ENCODE measurements at regions not wholly inside any gene's neighbourhood (a gene's known extent, or its start where the extent isn't known, plus 50 kb on each side); places are given as distances from the start of the nearest gene placed in this dataset.

GRCh38 chr2:238754259-238754658, 93.6 kb upstream of the TWIST2 start:
- Mint-ChIP-seq H3K27me3 (peaks cover 3% of the 10 kb centered on the region), H3K27ac (no peak overlapping the region), H3K4me1 (no peaks in the 10 kb centered on the region), H3K9me3 (ENCODE audit: insufficient read depth) (peaks cover 4% of the 10 kb centered on the region), H3K4me3 (no peak overlapping the region)
- no peaks in the 10 kb centered on the region for H4K20me1 ChIP-seq (ENCODE audit: control insufficient read depth, insufficient read depth, low read length, poor library complexity, severe bottlenecking)
- DNase-seq (no peak), ATAC-seq (ENCODE audit: low read depth) (no peak)
- WGBS (ENCODE audit: insufficient coverage), result 76% methylated on average over 8 of the region's 8 CpGs
- H3K27ac ChIP-seq (ENCODE audit: low read length in 2 of 2), result no peak overlapping the region
- TF ChIP-seq CTCF (IDR thresholded peaks at IDR 0.05) (no peak), EZH2 (IDR thresholded peaks at IDR 0.05; ENCODE audit: borderline replicate concordance, insufficient read depth, low read depth, low read length, poor library complexity, severe bottlenecking) (no peak)
- no peaks in the 10 kb centered on the region for H3K27me3 ChIP-seq (replicated peaks in 1 of 4; ENCODE audit: control extremely low read depth in 1 of 4, control insufficient read depth in 3 of 4, insufficient read depth in 4 of 4, low read length in 3 of 4)
- POLR2A ChIA-PET, result no interaction called here
- intact Hi-C loops (cut with micrococcal nuclease), result no loop called here
- H3K4me3 ChIP-seq (ENCODE audit: control extremely low read depth in 1 of 5, extremely low read depth in 1 of 5, insufficient read depth in 1 of 5, low read depth in 2 of 5, low read length in 4 of 5), result no peak overlapping the region
- H3K4me2 ChIP-seq (replicated peaks; ENCODE audit: low read depth, low read length, poor library complexity, severe bottlenecking), result no peak overlapping the region
- H3K9ac ChIP-seq (ENCODE audit: low read length), result no peak overlapping the region
- no peaks in the 10 kb centered on the region for H3K79me2 ChIP-seq (ENCODE audit: control insufficient read depth, insufficient read depth, low read length)
- H3K9me3 ChIP-seq (ENCODE audit: control extremely low read depth in 1 of 3, control insufficient read depth in 2 of 3, insufficient read depth in 1 of 3, low read length in 2 of 3), result peaks cover 0 to 4% (median 4%) of the 10 kb centered on the region in 3 donors
- no peaks in the 10 kb centered on the region for H3K4me1 ChIP-seq (ENCODE audit: control insufficient read depth in 2 of 2, insufficient read depth in 2 of 2, low read length in 2 of 2)
- CTCF ChIA-PET, result no interaction called here
- H2AFZ ChIP-seq (ENCODE audit: insufficient read depth, low read depth, low read length, poor library complexity, severe bottlenecking), result no peak overlapping the region
- no peaks in the 10 kb centered on the region for H3K36me3 ChIP-seq (replicated peaks in 1 of 2; ENCODE audit: control extremely low read depth in 1 of 2, control insufficient read depth in 1 of 2, extremely low read depth in 1 of 2, insufficient read depth in 2 of 2, low read length in 1 of 2)

GRCh38 chr2:238761868-238762267, 86.0 kb upstream of the TWIST2 start:
- H3K27ac Mint-ChIP-seq, result no peak overlapping the region
- Histone ChIP-seq H3K4me1 (ENCODE audit: control insufficient read depth in 2 of 2, insufficient read depth in 2 of 2, low read length in 2 of 2) (no peaks in the 10 kb centered on the region), H3K9ac (ENCODE audit: low read length) (no peak overlapping the region), H4K20me1 (ENCODE audit: control insufficient read depth, insufficient read depth, low read length, poor library complexity, severe bottlenecking) (no peaks in the 10 kb centered on the region), H2AFZ (ENCODE audit: insufficient read depth, low read depth, low read length, poor library complexity, severe bottlenecking) (no peak overlapping the region), H3K79me2 (ENCODE audit: control insufficient read depth, insufficient read depth, low read length) (no peaks in the 10 kb centered on the region), H3K4me2 (replicated peaks; ENCODE audit: low read depth, low read length, poor library complexity, severe bottlenecking) (no peak overlapping the region), H3K4me3 (ENCODE audit: control extremely low read depth in 1 of 5, extremely low read depth in 1 of 5, insufficient read depth in 1 of 5, low read depth in 2 of 5, low read length in 4 of 5) (no peak overlapping the region), H3K36me3 (replicated peaks in 1 of 2; ENCODE audit: control extremely low read depth in 1 of 2, control insufficient read depth in 1 of 2, extremely low read depth in 1 of 2, insufficient read depth in 2 of 2, low read length in 1 of 2) (no peaks in the 10 kb centered on the region), H3K9me3 (ENCODE audit: control extremely low read depth in 1 of 3, control insufficient read depth in 2 of 3, insufficient read depth in 1 of 3, low read length in 2 of 3) (no peaks in the 10 kb centered on the region), H3K27ac (ENCODE audit: low read length in 2 of 2) (no peak overlapping the region), H3K27me3 (replicated peaks in 1 of 4; ENCODE audit: control extremely low read depth in 1 of 4, control insufficient read depth in 3 of 4, insufficient read depth in 4 of 4, low read length in 3 of 4) (no peaks in the 10 kb centered on the region)
- peaks cover 13% of the 10 kb centered on the region for H3K27me3 Mint-ChIP-seq
- intact Hi-C loops (cut with micrococcal nuclease), result no loop called here
- POLR2A ChIA-PET, result no interaction called here
- 23% methylated on average over 5 of the region's 7 CpGs for WGBS (ENCODE audit: insufficient coverage)
- no peak for TF ChIP-seq CTCF (IDR thresholded peaks at IDR 0.05)
- TF ChIP-seq EZH2 (IDR thresholded peaks at IDR 0.05; ENCODE audit: borderline replicate concordance, insufficient read depth, low read depth, low read length, poor library complexity, severe bottlenecking), result no peak
- no peak overlapping the region for H3K4me3 Mint-ChIP-seq
- ATAC-seq (ENCODE audit: low read depth) (no peak), DNase-seq (no peak)
- H3K4me1 Mint-ChIP-seq, result no peaks in the 10 kb centered on the region
- CTCF ChIA-PET, result no interaction called here
- no peaks in the 10 kb centered on the region for H3K9me3 Mint-ChIP-seq (ENCODE audit: insufficient read depth)

Data from B cell (primary cell).